ENCODE measurements at regions not wholly inside any gene's neighbourhood (a gene's known extent, or its start where the extent isn't known, plus 50 kb on each side); places are given as distances from the start of the nearest gene placed in this dataset.

GRCh38 chr2:123200035-123200434 lies 825.1 kb upstream of the CNTNAP5 start:
- Histone ChIP-seq H3K79me2 (ENCODE audit: low read length) (no peaks in the 10 kb centered on the region), H2AFZ (ENCODE audit: low read depth, low read length) (0 out of 2 replicates have a peak overlapping the region, but pooled peaks have one; percentile 30), H3K27ac (ENCODE audit: low read length) (no peak overlapping the region), H3K27me3 (ENCODE audit: low read depth, low read length) (no peaks in the 10 kb centered on the region), H3K4me3 (ENCODE audit: low read length) (no peak overlapping the region), H3K9ac (ENCODE audit: low read length) (no peak overlapping the region), H3K36me3 (replicated peaks; ENCODE audit: low read depth, low read length) (no peaks in the 10 kb centered on the region), H3K4me1 (ENCODE audit: low read length) (peaks cover 7% of the 10 kb centered on the region; the same call in 1 of the 2 replicates), H3K4me2 (ENCODE audit: low read length) (peak overlapping the region; percentile 20; the same call in 1 of the 2 replicates), H3K9me3 (ENCODE audit: insufficient read depth, low read length) (no peaks in the 10 kb centered on the region), H4K20me1 (ENCODE audit: insufficient read depth, low read length) (no peaks in the 10 kb centered on the region)
- TF ChIP-seq EZH2phosphoT487 (IDR thresholded peaks at IDR 0.05; ENCODE audit: low read depth) = no peak

- Histone ChIP-seq H3K36me3 (replicated peaks; ENCODE audit: low read depth, low read length) (no peaks in the 10 kb centered on the region), H3K4me3 (ENCODE audit: low read length) (no peak overlapping the region), H3K79me2 (ENCODE audit: low read length) (no peaks in the 10 kb centered on the region), H2AFZ (ENCODE audit: low read depth, low read length) (no peak overlapping the region), H3K9me3 (ENCODE audit: insufficient read depth, low read length) (no peaks in the 10 kb centered on the region; the same call in 1 of the 2 replicates), H3K4me2 (ENCODE audit: low read length) (no peak overlapping the region), H3K27me3 (ENCODE audit: low read depth, low read length) (no peaks in the 10 kb centered on the region), H3K9ac (ENCODE audit: low read length) (no peak overlapping the region), H4K20me1 (ENCODE audit: insufficient read depth, low read length) (no peaks in the 10 kb centered on the region), H3K4me1 (ENCODE audit: low read length) (no peaks in the 10 kb centered on the region), H3K27ac (ENCODE audit: low read length) (no peak overlapping the region)
- no peak for TF ChIP-seq EZH2phosphoT487 (IDR thresholded peaks at IDR 0.05; ENCODE audit: low read depth)
- TF ChIP-seq, protein P1, sequence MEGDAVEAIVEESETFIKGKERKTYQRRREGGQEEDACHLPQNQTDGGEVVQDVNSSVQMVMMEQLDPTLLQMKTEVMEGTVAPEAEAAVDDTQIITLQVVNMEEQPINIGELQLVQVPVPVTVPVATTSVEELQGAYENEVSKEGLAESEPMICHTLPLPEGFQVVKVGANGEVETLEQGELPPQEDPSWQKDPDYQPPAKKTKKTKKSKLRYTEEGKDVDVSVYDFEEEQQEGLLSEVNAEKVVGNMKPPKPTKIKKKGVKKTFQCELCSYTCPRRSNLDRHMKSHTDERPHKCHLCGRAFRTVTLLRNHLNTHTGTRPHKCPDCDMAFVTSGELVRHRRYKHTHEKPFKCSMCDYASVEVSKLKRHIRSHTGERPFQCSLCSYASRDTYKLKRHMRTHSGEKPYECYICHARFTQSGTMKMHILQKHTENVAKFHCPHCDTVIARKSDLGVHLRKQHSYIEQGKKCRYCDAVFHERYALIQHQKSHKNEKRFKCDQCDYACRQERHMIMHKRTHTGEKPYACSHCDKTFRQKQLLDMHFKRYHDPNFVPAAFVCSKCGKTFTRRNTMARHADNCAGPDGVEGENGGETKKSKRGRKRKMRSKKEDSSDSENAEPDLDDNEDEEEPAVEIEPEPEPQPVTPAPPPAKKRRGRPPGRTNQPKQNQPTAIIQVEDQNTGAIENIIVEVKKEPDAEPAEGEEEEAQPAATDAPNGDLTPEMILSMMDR (IDR thresholded peaks at IDR 0.05; ENCODE audit: low read depth, low read length) = no peak
Measured at GRCh38 chr2:123207245-123207644, 817.8 kb upstream of the CNTNAP5 start.

- no peak overlapping the region for H3K9ac ChIP-seq (ENCODE audit: low read length)
Measured at GRCh38 chr2:123209202-123209601, 815.9 kb upstream of the CNTNAP5 start.

GRCh38 chr2:123211181-123211580 lies 813.9 kb upstream of the CNTNAP5 start:
- Histone ChIP-seq H4K20me1 (ENCODE audit: insufficient read depth, low read length) (no peaks in the 10 kb centered on the region), H3K4me2 (ENCODE audit: low read length) (no peak overlapping the region), H3K4me1 (ENCODE audit: low read length) (no peaks in the 10 kb centered on the region), H3K4me3 (ENCODE audit: low read length) (no peak overlapping the region), H3K9ac (ENCODE audit: low read length) (no peak overlapping the region), H2AFZ (ENCODE audit: low read depth, low read length) (no peak overlapping the region), H3K36me3 (replicated peaks; ENCODE audit: low read depth, low read length) (no peaks in the 10 kb centered on the region), H3K27ac (ENCODE audit: low read length) (no peak overlapping the region), H3K79me2 (ENCODE audit: low read length) (no peaks in the 10 kb centered on the region), H3K27me3 (ENCODE audit: low read depth, low read length) (no peaks in the 10 kb centered on the region), H3K9me3 (ENCODE audit: insufficient read depth, low read length) (no peaks in the 10 kb centered on the region; the same call in 1 of the 2 replicates)
- no peak for TF ChIP-seq EZH2phosphoT487 (IDR thresholded peaks at IDR 0.05; ENCODE audit: low read depth)
- TF ChIP-seq, protein P1 (IDR thresholded peaks at IDR 0.05; ENCODE audit: low read depth, low read length) = no peak

More at GRCh38 chr2:123209202-123209601, 815.9 kb upstream of the CNTNAP5 start:
- H3K79me2 ChIP-seq (ENCODE audit: low read length) = no peaks in the 10 kb centered on the region
- TF ChIP-seq EZH2phosphoT487 (IDR thresholded peaks at IDR 0.05; ENCODE audit: low read depth) = no peak
- TF ChIP-seq, protein P1 (IDR thresholded peaks at IDR 0.05; ENCODE audit: low read depth, low read length) = no peak
- no peak overlapping the region for H3K4me3 ChIP-seq (ENCODE audit: low read length)
- no peaks in the 10 kb centered on the region for H3K36me3 ChIP-seq (replicated peaks; ENCODE audit: low read depth, low read length)
- no peak overlapping the region for H3K27ac ChIP-seq (ENCODE audit: low read length)
- no peaks in the 10 kb centered on the region; the same call in 1 of the 2 replicates for H3K9me3 ChIP-seq (ENCODE audit: insufficient read depth, low read length)
- no peak overlapping the region for H3K4me2 ChIP-seq (ENCODE audit: low read length)
- H4K20me1 ChIP-seq (ENCODE audit: insufficient read depth, low read length) = no peaks in the 10 kb centered on the region
- H3K4me1 ChIP-seq (ENCODE audit: low read length) = no peaks in the 10 kb centered on the region
- no peaks in the 10 kb centered on the region for H3K27me3 ChIP-seq (ENCODE audit: low read depth, low read length)
- H2AFZ ChIP-seq (ENCODE audit: low read depth, low read length) = no peak overlapping the region

All from OCI-LY3 (cell line).